ENCODE measurements at regions not wholly inside any gene's neighbourhood (a gene's known extent, or its start where the extent isn't known, plus 50 kb on each side); places are given as distances from the start of the nearest gene placed in this dataset.

DNA sequence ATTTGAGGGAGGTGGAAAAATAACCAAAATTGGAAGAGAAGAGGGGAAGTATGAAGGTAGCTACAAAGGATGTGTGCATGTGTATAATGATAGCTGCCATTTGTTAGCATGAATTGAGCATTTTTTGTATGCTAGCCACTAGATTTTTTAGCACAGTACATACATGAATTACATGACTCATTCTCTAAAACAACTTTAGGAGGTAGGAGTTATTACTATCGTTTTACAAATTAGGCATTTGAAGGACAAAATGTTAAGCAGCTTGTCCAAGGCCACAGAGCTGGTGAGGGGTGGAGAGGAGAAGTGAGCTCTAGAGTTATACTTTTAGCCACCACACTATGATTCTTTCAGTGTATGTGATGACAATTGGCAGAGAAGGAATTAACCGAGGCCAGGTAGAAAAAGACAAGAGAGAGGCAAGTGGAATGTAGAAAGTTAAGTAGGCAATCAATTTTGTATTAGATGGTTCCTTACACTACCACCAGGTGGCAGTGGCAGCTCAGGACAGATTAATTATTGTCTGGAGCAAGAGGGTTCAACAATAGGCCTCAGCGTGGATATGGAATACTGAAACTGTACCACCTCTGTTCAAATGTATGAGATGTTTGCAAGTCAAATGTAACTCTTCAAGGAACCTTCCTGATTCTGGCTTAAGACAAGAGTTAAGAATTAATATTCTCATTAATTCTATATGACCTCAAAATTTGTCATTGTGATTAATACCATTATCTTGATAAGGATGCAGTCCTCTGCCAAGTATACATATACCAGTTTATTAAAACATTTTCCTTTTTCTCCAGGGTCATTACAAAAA lies 128.0 kb downstream of the MBL2 start:
- peak in 32 of 56 donors; percentile 1 to 69 (median 29) for DNase-seq

DNA sequence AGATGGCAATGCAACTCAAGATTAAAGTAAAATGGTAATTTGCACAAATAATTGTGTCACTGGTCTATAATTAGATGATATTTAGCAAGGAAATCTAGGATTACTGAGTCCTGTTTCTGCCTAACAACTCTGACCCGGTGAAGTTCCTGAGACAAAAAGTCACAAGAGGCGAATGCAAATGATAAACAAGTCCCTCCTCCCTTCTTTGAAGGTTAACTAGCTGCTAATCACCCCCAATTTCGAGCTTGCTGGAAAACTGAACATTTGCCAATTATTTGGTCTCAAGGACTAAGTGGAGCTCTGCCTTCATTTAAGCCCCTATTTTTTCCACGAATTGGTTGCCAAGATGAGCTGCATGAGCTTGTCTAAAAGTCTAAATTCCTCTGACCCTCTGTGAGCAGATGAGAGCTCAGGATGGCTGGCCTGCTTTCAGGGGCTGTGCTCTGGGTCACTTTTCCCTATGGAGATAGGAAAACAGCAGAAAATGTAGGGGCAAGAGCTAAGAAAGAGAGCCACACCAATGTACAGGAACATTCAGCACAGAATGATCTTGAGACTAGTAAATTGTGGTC lies 127.3 kb downstream of the MBL2 start:
- no peak for DNase-seq

DNA sequence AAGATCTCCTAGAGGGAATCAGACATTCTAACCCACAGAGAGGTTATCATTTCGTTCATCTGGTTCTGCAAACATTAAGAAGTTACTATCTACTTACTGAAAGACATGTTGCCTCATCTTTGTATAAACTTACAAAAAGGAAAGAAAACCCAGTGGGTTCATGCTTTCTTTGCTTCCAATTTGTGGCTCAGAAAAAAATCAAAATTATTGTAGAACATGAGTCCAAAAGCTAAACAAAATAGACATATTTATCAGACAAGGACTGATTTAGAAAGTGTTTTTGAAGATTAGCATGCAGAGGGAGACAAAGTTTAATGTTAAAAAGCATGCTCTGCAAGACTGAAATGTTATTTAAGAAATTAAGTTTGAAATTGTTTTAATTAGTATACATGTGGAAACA lies 123.1 kb downstream of the MBL2 start:
- no peak for DNase-seq

DNA sequence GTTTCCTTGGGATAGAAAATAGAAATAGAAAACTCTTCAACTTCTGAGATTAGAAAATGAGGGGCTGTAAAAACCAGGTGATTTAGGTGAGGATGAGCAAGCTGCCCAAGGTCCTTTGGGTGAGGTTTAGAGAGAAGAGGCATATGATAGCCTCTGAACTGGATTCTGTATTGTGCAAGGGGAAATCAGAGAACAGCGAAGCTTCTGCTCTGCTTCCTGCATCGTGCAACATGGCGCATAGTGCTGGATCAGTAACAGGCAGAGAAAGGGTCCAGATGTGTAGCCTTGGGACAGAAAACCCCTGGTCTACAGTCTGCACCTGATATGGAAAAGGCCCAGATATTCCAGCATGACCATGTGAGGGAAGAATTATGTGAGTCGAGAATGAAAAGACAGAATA lies 121.7 kb downstream of the MBL2 start:
- DNase-seq: no peak

DNA sequence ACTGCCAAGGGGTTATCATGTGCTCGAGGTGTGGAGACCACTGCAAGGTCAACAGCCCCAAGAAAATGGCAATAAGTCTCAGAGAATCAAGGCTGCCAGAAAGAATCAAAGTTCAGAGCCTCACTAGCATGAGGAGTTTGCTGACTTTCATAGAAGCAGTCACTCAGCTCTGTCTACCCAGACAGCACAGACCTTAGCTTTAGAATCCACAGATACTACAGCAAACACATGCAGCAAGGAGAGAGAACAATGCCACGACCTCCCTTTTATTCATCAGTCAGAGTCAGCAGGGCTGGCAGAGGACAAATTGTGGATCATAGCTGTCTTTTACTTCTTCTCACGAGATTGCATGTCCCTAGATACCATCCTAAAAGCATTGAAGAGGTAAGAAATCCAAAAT lies 121.3 kb downstream of the MBL2 start:
- DNase-seq: no peak

DNA sequence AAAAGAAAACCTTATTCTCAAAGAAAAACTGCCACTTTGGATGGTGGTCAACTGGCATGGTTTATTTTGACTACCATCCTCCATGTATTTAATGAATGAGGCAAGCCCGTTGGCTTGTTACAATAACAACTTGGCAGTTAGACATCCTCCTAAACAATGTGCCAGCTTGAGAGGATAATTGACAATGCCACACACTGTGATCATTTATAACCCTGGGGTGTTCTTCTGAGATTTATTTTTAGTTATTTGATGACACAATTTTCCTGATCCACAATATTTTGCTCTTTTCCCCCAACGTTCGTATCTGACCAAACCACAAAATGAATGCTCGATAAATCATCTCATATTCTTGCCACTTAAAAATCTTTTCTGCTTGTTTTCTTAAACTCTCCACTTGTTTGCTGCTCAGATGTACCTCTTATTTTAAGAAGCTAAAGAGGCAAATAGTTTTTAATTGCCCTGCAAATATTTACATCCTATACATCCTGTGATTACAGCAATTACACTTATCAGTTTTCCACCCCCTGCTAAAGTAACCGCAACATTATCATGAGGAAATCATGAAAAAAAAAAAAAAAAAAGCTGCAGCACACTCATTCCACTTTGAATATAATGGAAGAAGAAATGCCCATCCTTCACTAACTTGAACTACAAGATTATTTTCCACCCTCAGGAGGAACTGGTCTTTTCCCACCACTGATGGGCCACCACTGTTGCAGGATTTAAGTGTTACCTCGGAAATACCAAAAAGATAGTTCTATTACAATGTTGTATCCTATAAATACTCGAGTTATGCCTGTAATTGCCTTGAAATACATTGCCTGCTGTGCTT lies 119.9 kb downstream of the MBL2 start:
- DNase-seq: peak in 27 of 56 donors; percentile 6 to 74 (median 32)

DNA sequence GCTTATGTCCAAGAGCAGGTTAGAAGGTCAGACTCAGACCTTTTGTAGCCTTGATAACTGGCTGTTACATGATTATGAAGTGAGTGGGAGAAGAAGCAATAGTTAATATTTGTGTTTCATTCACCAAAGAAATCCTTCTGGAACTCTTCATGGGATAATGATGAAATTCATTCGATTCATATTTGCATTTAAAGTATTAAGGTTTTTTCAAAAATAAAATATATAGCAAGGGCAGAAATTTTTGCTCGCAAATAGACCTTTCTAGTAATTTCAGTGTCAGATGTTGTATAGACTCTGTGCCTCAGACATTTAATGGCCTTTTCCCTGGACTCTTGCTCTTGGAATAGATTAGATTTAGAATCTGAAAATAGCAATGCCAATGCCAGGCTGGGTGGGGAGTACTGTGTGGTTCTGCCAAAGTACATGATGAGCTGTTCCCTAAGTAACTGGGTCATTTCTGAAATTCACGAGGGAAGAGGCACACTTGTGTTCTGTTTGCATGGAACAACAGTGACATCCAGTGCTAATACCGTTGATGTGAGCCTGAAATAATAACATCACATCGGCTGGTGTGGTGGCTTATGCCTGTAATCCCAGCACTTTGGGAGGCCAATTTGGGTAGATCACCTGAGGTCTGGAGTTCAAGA lies 119.2 kb downstream of the MBL2 start:
- peak in 32 of 56 donors; percentile 3 to 84 (median 29) for DNase-seq

DNA sequence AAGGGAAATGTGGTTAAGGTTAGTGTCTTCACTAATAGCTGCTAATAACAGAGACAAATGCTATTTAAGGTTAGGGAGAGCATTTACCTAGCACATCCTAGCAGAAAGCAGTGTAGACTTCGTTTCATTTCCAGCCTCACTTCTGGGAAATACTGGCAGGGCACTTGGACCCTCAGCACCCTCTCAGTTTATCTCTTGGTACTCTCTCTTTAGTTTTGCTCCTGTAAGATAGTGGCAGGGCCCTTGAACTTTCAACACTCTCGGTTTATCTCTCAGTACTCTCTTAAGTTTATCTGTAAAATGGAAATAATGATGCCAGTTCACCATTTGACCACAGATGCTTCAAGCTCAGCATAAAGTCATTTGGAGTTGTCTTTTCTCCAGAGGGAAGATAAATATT lies 118.4 kb downstream of the MBL2 start:
- DNase-seq: no peak

DNA sequence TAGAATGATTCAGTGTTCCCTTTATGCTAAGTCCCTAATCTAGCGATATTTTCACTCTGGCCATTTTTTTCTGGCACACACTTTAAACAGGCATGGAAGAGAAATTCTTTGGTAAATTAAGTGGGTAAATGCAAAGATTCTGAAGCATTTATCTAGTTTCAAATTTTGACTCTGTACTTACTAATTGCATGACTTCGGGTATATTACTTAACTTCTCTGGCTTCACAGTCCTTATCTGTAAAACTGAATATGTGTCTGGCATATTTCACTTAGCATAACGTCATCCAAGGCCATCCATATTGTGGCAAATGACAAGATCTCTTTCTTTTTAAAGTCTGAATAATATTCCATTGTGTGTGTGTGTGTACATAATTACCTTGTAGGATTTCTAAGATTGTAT lies 114.5 kb downstream of the MBL2 start:
- no peak for DNase-seq

DNA sequence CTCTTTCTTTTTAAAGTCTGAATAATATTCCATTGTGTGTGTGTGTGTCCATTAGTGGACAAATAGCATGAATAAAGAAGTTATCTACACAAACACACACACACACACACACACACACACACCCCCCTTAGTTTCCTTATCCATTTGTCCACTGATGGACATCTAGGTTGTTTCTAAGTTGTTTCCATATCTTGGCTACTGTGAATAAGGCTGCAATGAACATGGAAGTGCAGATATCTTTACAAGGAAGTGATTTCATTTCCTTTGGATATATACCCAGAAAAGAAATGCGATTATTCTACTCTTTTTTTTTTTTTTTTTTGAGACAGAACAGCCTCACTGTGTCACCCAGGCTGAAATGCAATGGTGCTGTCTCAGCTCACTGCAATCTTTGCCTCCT lies 113.5 kb downstream of the MBL2 start:
- no peak for DNase-seq

DNA sequence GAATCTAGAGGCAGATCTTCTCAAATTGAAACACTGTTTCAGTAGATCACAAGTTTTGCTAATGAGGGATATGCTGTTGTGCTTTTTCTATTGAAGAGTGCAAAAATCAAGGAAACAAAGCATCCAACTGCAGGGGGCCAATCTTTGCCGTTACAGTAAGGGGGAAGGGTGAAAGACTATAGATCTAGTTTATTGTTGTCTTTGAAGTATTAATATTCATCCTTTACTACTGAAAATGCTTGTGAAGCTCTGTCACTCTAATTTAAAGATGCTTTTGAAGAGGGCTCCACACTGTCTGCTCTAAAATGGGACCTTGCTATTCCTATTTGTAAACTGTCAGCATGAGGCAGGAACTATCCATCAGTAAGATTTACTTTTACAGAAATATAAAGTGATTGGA lies 110.3 kb downstream of the MBL2 start:
- no peak for DNase-seq

DNA sequence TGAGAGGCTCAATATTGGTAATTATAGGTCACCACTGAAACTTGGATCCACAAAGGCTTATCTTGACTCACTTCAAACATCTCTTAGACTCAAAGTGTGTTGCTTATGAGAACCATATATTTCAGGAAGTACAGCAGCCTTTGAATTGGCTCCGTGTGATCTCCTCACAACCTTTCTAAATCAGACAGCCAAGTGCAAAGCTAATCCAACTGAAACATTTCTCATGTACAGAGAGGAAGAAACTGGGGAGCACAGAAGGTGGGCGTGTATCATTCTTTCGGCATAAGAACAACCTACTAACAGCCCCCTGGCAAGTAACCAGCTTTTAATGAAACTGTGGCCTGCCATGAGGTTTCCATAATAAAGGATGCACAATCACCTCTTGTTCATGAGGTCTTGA lies 109.4 kb downstream of the MBL2 start:
- no peak for DNase-seq

DNA sequence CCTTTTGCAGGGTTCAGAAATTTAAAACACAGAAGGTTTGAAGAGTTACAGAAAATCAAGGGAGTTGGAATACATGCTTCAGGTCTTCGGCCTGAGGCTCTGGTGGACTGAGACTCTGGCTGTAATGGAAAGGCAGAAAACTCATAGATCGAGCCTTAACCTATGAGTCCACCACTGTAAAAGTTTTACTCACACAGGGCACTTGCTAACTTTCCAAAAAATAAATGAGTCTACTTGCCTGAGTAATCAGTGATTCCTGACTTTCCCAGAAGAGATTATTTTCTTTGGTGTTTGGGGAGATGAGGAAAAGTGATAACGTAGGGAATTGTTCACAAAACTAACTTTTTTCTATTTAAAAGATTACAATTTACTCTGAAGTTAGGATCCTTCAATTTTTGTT lies 108.0 kb downstream of the MBL2 start:
- DNase-seq: no peak

DNA sequence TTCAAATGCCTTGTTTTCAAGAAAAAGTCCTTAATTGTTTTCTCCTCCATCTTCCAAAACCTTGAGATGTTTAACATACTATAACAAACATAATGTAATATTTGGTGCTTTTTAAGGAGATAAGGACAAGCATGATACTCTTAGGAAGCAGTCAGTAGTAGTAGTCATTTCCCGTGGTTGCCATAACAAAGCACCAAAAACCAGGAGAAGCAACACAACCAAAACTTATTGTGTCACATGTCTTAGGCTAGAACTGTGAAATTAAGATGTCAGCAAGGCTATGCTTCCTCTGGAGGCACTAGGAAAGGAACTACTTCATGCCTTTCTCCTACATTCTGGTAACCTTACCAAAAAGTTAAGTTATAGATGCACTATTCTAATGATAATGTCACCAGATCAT lies 106.8 kb downstream of the MBL2 start:
- no peak for DNase-seq

DNA sequence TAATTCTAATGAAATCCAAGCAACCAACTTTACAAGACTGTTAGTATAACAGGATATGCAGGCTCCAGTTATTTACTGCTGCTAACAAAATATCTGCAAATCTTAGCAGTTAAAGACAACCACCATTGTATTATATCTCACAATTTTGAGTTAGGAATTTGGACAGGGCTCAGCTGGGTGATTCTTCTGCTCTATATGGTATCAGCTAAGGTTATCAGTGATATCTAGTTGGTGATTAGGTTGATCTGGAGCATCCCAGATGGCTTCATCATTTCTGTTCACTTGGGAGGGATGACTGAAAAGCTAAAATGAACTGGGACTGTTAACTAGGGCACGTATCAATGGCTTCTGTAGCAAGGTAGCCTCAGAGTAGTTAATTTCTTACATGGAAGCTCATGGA lies 105.7 kb downstream of the MBL2 start:
- DNase-seq: no peak

DNA sequence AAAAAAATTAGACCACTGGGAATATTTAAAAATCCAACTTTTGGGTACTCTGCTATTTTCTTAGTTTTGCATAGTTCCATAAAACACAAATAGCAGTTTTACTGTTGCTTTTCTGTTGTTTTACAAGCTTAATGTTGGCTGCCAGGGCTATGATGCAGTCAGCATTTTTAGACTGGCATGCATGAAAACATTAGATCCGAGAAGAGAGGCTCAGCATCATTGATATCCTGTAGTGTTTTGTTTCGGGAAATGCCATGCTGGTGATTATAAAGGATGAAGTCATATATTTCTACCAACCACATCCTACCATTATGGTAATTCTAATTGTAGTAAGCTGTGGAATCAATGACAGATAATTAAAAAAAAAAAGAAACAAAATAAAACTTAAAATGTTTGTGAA lies 104.6 kb downstream of the MBL2 start:
- DNase-seq: no peak

DNA sequence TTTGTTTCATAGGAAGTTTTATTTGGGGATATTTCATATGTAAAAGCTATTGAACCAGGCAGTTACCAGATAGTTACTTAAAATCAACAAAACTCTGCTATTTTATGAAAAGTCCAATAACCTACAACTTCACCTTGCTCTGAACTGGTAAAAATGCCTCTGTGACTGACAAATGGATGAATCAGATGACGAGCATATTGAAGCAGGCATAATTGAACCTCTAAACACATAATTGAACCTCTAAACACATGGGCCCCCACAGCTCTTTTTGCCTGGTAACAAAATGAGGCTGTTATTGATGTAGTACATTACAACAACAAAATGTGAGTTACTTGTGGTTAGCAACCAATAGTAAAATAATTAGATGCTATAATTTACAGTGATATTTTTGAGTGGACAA lies 99.7 kb downstream of the MBL2 start:
- DNase-seq: no peak

DNA sequence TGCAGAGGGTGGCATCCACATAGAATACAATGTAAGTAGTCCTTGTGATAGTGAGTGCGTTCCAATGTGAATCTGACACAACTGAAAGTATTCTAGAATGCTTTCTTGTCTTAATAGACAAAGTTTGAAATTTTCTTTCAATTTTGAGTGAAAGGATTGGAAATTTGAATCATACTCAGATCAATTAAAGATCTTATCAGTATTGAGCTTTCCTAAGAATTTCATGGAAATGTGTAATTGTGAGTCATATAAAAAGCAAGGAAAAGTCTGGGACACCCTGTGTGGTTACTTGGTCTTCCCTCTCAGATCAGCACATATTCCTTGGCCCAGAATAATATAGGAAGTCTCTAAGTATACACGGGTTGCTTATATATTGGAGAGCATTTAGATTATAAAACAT lies 99.1 kb downstream of the MBL2 start:
- DNase-seq: no peak

DNA sequence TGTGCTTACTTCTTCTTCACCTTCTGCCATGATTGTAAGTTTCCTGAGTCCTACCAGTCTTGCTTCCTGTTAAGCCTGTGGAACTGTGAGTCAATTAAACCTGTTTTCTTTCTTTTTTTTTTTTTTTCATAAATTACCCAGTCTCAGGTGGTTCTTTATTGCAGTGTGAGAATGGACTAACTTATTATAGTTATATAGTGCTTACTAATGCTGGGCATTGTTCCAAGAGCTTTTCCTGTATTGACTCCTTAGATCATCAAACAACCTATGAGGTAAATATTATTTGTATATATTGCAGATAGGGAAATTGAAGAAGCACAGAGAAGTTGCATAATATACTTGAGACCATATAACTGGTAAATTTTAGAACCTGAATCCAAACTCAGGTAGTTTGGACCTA lies 98.1 kb downstream of the MBL2 start:
- DNase-seq: no peak

DNA sequence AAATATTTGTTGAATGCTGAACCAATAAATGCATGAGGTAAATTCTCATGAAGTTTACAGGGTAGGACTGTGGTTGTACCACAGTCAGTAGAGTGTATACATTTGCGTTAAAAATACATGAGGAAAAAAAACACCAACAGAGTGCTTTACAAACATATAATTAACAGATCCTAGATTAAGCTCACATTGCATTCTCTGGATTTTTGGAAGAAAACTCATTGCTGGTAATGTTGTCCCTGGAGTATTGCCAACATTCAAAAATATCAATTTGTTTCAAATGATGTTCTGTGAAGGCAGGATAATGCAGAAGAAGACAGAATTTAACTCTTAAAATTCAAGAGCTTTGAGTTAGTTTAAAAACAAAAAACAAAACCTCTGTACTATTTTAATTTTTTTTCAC lies 95.5 kb downstream of the MBL2 start:
- no peak for DNase-seq

DNA sequence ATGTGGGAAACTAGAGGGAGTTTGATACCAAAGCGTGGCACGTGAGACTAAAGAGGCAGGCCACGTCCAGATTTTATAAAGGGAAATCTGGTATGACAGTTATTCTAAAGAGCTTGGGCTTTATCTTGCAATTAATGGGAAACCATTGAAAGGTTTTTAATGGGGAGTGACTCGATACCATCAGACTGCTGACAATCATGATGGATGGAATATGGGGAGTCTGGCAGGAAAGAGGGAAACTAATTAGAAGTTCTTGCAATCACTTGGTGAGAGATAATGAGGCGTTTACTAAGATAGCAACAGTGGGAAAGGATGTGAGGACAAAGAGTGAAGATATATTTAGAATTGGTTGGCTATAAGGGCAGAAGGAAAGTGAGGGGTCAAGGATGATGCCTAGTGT lies 94.0 kb downstream of the MBL2 start:
- DNase-seq: no peak

DNA sequence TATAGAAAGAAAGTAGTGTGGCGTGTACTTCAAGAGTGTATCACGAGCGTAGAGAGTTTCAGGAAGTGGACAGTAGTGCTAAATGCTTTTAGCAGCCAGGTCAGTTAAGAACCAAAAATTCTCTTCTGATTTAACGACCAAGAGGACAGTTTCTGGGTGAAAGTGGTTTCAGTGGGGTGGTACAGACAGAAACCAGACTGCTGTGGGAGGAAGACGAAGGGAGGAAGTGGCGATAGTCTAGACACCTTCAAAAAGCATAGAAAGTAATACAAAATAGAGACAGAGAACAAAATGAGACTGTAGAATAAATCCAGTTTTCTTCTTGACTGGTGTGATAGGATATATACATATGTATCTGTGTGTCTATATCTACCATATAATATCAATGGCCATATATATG lies 93.5 kb downstream of the MBL2 start:
- DNase-seq: no peak
